DND-41 (cell line): ENCODE measurements at regions not wholly inside any gene's neighbourhood (a gene's known extent, or its start where the extent isn't known, plus 50 kb on each side); places are given as distances from the start of the nearest gene placed in this dataset.

Experiments
- CTCF ChIP-seq: IDR thresholded peaks from 2 replicates; pipeline ENCODE4 v1.5.1; 2012; ENCODE audit warnings: borderline replicate concordance, low read length, moderate library complexity, mild to moderate bottlenecking; ENCODE audit not compliant: poor library complexity, severe bottlenecking; ENCODE audit errors: extremely low read depth
- EZH2 ChIP-seq: IDR thresholded peaks from 3 replicates; pipeline ENCODE4 v1.6.1; 2012; ENCODE audit warnings: borderline replicate concordance, low read depth, mild to moderate bottlenecking, moderate library complexity, low read length, inconsistent platforms; ENCODE audit not compliant: severe bottlenecking

- TF ChIP-seq CTCF, result no peak
- TF ChIP-seq EZH2, result no peak
These were observed 869.8 kb downstream of the TRAM1L1 start for GRCh38 chr4:116215622-116216021.
